ENCODE measurements at regions not wholly inside any gene's neighbourhood (a gene's known extent, or its start where the extent isn't known, plus 50 kb on each side); places are given as distances from the start of the nearest gene placed in this dataset.

GRCh38 chr2:153420394-153420793, 58.2 kb downstream of the RPRM start:
- no peak for TF ChIP-seq CTCF (IDR thresholded peaks at IDR 0.05; ENCODE audit: poor library complexity)
- TF ChIP-seq EZH2 (IDR thresholded peaks at IDR 0.05; ENCODE audit: borderline replicate concordance): no peak
- no peak for TF ChIP-seq EZH2phosphoT487 (IDR thresholded peaks at IDR 0.05; ENCODE audit: low read depth, severe bottlenecking, unreplicated experiment)
